Pons (tissue), 1 donor: ENCODE measurements at regions not wholly inside any gene's neighbourhood (a gene's known extent, or its start where the extent isn't known, plus 50 kb on each side); places are given as distances from the start of the nearest gene placed in this dataset.
A peak's percentile ranks its signal among the peaks of the same experiment; 100 is the strongest.

Experiments
- DNase-seq: peaks from one replicate; pipeline ENCODE4 v3.0.0-alpha.2; 2016; ENCODE audit warnings: low spot score

DNA sequence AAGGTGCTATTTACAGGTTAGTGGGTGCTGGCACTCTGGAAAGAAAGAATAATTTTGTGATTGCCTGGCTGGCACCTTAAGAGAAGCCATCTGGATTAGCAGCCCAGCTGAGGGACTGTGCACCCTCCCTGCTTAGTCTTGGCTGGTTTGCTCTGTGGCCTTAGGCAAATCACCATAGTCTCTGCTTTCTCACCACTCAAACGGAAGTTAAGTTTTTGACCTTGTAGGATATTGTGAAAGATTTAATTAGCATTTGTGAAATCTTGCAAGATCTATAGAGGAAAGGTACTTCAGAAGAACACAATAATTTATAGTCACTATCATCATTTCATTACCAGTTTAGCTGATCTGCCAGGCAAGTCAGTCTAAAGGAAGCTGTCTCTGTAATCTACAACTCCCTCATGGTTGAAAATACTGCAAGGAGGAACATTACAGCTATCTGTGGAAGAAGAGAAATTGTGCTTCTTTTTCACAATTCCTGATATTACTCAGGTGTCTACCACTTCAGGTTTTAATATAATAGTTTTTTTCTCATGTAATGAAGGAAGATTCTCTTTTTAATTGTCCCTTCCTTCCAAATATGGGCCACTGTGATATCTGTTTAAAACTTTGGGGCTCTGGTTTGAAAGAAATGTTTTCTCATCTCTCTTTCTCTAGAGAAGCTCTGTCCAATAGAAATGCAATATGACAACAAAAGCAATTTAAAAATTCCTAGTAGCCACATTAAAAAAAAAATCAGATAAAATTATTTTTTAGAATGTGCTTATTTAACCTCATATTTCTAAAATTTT, 219.6 kb downstream of the PTEN start:
- no peak for DNase-seq

DNA sequence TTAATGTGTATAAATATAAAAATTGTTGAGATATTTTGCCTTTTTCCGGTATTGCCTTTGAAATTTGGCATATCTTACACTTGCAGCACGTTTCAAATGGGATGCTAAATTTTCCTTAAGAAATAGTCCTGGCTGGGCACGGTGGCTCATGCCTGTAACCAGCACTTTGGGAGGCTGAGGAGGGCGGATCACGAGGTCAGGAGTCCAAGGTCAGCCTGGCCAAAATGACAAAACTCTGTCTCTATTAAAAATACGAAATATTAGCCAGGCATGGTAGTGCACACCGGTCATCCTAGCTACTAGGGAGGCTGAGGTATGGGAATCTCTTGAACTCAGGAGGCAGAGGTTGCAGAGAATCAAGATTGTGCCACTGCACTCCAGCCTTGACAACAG, 220.2 kb downstream of the PTEN start:
- DNase-seq: no peak

DNA sequence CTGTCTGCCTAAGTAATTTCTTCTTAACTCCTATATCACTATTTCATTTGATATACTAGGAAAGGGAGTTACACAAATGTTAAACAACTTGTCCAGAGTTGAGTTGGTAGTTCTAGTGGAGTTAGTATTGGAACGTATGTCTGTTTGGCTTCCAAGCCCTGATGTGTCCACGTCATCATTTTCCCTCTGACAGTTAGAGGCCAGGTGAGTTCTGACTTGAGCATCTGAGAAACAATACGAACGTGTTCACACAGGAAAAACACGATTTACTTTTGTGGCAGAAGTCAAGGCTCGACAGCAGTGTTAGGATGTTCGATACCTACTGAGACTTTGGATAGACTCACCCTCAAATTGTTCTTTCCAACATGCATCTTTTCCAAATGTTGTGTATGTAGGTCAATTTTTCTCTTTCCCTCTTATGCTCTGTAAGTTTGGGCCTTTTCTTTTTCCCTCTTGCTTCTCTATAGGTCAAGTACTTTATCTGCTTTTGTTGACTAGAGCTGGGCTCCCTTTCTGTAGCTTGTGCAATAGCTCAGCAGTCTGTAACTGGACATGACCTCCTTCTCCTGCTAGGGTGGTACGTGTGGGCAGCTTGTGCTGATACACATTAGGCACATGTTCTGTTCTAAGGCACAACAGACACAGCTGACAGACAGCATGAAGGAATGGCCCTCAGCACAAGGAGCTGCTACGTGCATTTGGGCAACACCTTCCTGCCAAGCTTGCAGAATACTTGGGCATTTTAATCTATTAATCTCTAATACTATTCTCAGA, 222.9 kb downstream of the PTEN start:
- DNase-seq: no peak

DNA sequence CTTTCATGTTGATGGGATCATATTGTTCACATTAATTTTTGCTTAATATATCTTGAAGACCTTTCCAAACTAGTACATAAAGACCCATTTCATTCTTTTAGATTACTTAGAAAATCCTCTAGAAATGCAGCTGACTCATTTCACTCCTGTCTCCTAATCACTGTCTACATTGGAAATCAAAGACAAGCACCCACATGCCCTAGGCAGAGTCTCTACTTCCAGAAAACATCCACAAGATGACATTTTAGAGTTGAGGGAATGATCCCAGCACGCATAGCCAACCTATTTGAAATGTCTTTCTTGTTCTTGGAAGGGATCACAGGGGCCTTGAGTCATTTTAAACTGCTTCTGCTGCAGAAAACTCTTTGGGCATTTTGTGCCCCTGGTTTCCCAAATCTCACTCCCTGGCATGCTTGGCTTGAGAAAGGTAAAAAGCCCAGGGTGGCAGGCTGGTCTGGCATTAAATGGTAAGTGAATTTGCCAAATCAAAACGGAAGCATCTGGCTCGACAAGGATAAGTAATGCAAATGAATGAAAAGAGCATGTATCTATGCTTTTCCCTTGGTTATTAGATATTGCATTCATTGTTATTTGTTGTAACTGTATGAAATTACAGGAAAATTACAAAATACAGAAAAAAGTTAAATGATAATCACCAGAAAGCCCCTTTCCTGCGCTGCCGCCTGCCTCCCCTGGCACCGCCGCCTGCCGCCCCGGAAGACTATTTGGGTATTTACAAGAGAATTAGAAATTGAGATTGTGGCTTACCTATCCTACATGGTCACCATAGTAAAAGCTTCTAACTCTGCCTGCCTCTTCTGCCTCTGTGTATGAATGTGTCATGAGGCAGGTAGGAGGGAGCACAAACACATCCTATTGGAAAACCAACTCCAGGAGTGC, 225.3 kb downstream of the PTEN start:
- no peak for DNase-seq

DNA sequence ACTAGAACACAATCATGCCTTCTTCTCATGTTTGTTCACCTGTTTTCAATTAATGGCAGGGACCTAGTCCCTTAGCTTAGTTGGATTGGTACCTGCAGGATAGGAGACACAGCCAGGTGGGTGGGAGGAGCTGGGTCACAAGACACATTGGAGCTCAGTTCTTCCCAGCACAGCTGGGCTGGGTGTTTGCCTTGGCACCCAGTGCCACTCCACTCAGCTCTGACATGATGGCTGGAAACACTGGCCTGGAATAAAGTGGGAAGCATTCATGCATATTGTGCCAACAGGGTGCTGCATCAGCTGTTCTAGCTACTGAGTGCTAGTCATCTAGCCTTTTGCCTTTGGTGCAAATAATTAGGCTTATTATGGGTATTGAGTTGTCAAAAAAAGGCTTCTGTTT, 226.1 kb downstream of the PTEN start:
- DNase-seq: no peak

DNA sequence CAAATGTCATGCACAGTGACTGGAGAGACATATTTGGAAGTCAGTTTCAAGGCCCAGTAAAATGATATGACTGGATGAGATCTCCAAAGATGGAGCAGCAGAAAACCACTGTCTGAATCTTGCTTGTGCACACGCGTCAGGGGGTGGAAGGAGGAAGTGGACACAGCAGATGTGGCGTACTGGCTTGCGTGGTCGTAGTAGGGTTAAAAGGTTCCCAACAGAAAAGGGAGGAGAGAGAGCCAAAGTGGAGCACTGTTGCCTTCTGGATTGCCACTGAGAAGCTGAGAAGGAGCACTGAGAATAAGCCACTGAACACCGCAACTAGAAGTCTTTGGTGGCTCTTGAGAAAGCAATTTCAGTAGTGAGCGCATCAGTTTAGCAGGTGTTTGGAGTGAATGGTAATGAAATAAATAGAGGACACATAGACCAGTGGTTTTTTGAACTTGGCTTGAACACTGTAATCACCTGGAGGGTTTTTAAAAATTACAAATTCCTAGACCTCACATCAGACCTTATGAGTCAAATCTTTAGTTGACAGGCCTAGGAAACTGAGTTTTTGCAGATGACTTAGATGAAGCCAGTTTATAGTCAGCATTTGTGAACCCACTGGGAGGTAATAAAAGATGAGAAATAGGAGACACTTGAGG, 227.3 kb downstream of the PTEN start:
- DNase-seq: no peak

DNA sequence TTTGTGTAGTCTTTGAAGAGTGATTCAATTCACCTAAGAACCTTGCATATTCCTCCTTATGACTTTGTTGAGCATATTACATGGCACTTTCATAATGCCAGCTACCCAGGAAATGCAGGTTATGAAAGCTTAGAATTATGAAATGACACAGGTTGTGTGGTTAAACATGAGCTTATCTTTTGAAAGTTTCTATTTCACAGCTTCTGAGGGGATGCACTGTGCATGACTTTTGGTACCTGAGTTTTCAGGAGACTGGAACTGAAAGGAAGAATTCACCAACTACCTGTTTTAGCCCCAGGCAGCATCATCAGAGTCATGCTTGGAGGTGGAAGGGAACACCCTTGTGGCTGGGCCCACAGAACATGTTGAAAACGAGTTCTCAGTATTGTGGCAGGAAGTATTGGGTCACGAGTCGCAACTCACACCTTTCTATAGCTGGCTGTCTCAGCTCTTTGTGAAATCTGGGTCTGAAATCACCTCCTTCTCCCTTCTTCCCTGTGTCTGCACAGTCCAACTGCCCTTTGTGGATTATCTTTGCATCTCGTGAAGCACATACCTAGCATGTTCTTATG, 228.2 kb downstream of the PTEN start:
- DNase-seq: no peak

DNA sequence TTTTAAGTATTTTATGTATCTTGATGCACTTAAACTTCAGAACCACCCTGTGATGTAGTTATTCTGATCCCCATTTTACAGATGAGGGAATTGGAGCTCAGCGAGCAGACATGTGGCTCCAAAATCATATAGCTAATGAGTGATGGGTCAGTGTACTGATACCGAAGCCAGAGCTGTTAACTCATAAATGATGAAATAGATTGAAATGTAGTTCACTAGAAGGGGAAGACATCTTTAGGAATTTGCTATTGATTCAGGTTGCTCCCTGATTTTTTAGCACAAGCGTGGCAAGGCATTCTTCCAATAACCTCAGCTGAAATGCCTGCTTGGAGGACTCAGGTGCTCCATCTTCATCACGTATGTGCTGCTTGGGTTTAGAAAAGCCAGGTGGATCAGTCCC, 228.8 kb downstream of the PTEN start:
- no peak for DNase-seq

DNA sequence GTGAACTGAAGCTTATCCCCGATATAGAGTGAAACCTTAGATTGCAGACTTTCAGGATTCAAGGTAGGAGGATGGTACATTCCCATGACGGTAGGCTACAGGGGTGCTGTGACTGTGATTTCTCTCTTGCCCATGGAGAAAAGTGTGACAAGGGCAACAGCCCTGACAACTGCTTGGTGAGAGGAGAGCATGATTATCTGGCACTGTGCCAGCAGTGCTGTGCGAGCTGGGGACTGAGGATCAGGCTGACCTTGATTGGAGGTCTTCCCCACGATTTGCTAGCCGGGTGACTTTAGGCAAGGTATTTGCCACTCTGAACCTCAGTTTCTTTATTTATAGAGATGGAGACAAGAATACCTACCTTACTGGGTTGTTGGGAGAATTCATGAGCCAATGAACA, 229.5 kb downstream of the PTEN start:
- DNase-seq: no peak

DNA sequence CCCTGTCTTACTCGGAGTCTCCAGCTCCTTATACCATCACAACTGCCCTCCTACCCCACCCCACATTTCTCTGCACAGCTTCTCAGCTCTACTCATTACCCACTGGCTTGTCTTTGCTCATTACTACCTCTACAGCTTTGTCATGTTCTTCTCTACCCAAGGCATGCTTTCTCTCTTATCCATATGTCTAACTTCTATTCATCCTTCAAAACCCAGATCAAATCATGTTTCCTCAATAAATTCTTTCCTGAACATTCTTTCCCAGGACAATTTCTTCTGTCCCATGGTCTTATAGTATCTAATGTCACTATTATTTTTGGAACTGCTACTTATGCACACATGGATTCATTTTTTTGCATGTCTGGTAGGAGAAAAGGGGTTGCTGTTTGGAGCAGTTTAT, 231.4 kb downstream of the PTEN start:
- no peak for DNase-seq

DNA sequence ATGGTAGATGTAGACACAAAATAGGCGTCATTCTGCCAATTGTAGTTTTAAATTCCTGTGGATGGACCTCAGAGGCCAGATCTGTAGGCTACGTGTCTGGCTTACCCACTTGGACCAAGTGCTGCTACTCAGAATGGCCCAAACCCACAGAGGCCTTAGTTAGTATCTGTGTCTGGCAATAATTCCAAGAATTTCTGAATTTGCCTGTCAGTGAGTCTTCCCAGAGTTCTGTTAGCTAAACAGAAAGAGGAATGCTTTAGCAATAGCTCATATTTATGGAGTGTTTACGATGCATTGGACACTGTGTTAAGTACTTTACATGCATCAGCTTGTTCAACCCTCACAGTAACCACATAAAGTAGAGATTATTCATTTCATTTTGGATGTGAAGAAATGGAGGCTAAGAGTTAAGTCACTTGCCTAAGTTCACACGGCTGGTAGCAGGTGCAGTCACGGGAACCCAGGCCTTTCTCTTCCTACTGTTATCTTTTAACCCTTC, 231.8 kb downstream of the PTEN start:
- no peak for DNase-seq

DNA sequence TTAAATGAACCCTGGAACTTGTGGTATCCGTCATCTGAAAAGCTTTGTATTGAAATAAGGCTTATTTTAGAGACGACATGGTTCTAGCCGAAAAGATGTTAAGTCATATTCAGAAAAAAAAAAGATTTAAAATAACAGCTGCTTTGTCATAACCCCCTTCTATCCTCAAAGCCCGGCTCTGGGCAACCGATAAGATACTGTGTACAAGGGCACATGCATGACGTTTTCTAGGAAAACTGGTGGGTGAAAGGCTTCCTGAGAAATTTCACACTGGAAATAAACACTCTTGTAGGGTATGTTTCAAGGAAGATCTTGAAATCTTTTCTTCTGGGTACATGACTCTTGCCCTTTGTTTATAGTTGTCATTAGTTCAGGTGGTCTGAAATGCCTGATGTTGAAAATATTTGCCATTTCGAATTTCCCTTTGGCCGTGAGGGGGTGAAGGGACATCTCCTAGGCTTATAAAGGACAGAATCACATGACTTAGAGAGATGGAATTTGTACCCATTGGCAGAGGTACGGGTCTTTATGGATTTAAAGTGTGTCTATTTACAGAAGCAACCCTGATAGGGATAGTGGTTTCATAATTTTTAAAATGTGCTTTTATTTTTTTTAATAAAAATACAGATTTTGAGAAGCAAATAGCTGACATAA, 232.5 kb downstream of the PTEN start:
- no peak for DNase-seq

DNA sequence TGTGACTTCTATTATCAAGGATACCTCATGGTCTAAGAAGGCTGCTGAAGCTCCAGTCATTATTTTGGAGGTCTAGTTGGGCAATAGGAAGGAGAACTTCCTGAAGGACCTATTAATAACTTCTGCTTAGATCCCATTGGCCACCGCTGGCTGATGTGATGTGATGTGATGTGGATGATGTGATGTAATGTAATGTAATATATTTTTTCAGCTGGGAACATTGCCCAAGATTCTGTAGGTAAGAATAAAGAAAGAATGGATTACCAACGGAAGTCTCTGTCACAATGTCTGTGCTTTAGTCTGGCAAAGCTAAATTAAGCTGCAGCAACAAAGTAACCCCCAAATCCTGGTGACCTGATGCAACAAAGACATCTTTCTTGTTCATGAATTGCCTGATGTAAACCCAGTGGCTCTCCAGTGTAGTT, 233.7 kb downstream of the PTEN start:
- DNase-seq: no peak

DNA sequence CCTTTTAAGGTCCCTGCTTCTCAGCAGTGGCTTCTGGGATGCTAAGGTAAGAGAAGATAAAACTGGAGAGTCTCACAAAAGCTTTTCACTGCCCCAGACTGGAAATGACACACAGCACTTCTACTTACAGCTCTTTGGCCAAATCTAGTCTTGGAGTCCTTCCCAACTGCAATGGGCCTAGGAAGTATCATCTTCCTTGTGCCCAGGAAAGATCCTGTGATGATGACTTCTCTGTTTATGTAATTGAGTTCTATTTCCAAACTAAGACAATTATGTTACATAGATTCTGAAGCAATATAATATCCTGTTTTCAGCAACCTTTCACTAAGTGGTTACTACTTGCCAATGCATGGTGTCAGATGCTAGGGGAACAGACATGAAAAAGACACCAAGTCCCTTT, 234.1 kb downstream of the PTEN start:
- no peak for DNase-seq

DNA sequence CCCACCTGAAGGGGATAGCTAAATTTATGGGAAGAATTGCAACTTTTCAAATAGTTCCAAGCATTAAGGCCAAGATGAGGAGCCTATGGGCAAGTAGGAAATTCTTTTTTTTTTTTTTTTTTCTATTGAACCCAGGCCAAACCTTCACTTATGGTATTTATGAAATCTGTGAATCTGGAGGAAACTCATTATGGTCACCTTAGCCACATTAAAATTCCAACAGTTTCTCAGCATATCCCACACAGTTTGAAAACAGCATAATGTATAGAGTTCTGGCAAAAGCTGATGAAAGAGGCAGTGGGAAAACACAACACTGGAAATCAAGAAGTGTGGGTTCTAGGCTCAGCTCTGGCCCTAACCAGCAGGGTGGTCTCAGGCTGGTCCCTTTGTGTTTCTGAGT, 236.9 kb downstream of the PTEN start:
- DNase-seq: no peak

DNA sequence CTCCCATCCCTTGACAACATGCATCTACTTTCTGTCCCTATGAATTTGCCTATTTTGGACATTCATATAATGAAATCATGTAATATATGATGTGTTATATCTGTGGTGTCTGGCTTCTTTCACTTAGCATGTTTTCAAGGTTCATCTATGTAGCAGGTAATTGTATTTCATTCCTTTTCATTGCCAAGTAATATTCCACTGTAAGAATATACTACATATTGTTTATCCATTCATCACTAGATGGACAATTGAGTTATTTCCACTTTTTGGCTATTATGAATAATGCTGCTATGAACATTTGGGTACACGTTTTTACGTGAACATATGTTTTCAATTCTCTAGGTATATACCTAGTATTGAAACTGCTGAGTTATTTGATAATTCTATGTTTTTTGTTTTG, 238.2 kb downstream of the PTEN start:
- no peak for DNase-seq

DNA sequence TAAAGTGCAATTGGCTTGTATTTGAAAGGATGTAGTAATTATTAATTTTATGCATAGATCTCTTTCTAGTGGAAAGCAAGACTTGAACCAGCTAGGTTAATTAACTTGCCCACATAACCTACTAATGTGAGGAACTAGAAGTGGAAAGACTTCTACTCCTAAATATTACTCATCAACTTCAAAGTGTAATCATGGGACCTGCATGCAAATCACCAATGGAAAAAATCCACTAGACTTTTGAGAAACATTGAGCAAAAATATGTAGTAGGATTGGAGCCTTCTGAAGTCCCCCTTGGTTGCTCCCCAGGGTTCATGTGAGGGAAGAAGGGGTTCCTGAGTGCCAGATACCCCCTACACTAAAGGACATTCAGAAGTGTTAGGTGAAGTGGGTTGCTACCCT, 240.2 kb downstream of the PTEN start:
- DNase-seq: no peak

DNA sequence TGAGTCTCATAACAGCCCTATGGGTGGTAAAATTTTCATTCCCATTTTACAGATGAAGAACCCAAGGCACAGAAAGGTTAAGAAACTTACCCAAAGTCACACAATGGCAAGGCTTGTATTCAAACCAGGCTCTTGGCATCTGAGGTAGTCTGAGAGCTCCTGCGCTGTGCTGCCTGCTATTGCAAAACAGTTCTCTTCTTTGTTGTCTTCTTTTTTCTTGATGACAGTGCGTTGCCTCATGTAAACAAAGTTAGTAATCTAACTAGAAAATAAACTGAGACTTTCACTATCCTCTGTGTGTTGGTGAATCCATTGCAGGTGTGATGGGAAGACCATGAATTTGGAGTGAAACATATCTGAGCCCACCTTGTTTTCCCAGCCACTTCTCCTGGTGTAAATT, 240.8 kb downstream of the PTEN start:
- no peak for DNase-seq

DNA sequence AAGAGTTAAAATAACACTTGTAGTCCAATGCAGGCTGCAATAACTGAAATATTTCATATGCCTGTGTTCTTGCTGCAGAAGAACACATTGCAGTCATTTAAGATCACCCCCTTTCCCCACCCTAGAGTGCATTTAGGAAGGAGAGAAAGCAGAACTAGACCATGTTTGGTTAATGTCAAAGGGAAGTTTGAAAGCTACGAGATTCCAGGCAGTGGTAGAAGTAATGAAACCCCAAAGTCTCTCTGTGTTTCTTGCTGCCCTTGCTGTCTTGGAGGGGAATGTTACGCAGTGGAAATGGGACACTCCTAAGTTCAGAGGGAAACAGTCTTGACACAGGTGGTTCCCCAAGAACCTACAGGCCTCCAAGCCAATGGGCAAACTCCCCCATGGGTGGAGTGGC, 242.9 kb downstream of the PTEN start:
- peak; percentile 45 for DNase-seq

DNA sequence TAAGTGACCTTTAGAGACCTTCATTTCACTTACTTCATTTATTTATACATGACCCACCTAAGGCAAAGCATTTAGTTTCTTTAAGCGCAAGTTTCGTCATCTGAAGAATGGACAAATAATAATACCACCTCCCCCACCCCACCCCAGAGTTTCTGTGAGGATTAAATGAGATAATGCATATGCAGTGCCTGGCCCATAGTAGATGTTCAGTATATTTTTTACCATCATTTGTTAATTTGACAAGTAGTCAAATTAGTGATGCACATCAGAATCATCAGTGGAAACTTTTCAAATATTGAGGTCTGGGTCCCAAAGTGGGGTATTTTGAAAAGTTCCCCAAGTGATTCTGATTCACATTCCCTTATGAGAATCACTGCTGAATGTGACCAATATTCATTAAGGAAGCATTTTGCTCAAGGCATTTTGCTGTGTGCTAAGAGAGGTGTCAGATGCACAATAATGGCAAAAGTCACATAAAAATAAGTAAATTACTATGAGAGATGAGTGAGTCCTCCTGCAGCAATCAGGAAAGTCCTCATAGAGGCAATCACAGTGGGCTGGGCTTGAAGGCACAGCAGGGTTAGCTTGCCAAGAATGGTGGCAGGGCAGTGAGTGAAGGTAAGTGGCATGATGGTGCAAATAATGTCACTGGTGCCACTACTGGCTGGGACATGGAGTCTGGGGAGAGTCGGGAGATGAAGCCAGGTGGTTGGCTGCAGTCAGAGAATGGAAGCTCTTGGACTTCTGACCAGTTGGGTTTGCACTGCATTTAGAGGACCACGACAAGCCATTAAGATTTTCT, 244.1 kb downstream of the PTEN start:
- no peak for DNase-seq
